GM23248 (cell line): ENCODE measurements at regions not wholly inside any gene's neighbourhood (a gene's known extent, or its start where the extent isn't known, plus 50 kb on each side); places are given as distances from the start of the nearest gene placed in this dataset.

Experiments
- EZH2 ChIP-seq: fragments of 200-600 bp; sonication (generic); IDR thresholded peaks from 2 replicates; pipeline ENCODE4 v1.6.1; 2018; ENCODE audit warnings: antibody characterized with exemption, mild to moderate bottlenecking; ENCODE audit not compliant: insufficient read depth, poor library complexity, severe bottlenecking
- EZH2phosphoT487 ChIP-seq: fragments of 200-600 bp; sonication (generic); IDR thresholded peaks from 2 replicates; pipeline ENCODE4 v1.6.1; 2018; ENCODE audit warnings: antibody characterized with exemption, moderate library complexity, mild to moderate bottlenecking, low read depth; ENCODE audit not compliant: insufficient read depth

GRCh38 chr9:118463419-118463818 lies 759.2 kb downstream of the TLR4 start:
- TF ChIP-seq EZH2: no peak
- no peak for TF ChIP-seq EZH2phosphoT487
